Activated naive CD8-positive, alpha-beta T cell treated with anti-CD3 and anti-CD28 coated beads for 36 hours (primary cell): ENCODE measurements at regions not wholly inside any gene's neighbourhood (a gene's known extent, or its start where the extent isn't known, plus 50 kb on each side); places are given as distances from the start of the nearest gene placed in this dataset.

Source experiments
- DNase-seq: peaks from one replicate; pipeline ENCODE4 v3.0.0; 2021
- H3K27ac Mint-ChIP-seq: one replicate; pipeline ENCODE4 v1.8.0; 2022; ENCODE audit warnings: mild to moderate bottlenecking, moderate library complexity, mixed read lengths
- H3K27me3 Mint-ChIP-seq: one replicate; pipeline ENCODE4 v1.8.0; 2022; ENCODE audit warnings: mild to moderate bottlenecking, mixed read lengths
- H3K36me3 Mint-ChIP-seq: one replicate; pipeline ENCODE4 v1.8.0; 2021; ENCODE audit warnings: mild to moderate bottlenecking, mixed read lengths
- H3K4me1 Mint-ChIP-seq: one replicate; pipeline ENCODE4 v1.8.0; 2021; ENCODE audit warnings: mixed read lengths
- H3K4me3 Mint-ChIP-seq: one replicate; pipeline ENCODE4 v1.8.0; 2022; ENCODE audit warnings: mild to moderate bottlenecking, moderate library complexity, mixed read lengths
- H3K9me3 Mint-ChIP-seq: one replicate; pipeline ENCODE4 v1.8.0; 2022; ENCODE audit warnings: mixed read lengths

- peaks cover 1% of the 10 kb centered on the region for H3K9me3 Mint-ChIP-seq
- no peak overlapping the region for H3K4me3 Mint-ChIP-seq
These were observed 436.9 kb upstream of the TGFBR2 start for GRCh38 chr3:30169487-30169886.

DNA sequence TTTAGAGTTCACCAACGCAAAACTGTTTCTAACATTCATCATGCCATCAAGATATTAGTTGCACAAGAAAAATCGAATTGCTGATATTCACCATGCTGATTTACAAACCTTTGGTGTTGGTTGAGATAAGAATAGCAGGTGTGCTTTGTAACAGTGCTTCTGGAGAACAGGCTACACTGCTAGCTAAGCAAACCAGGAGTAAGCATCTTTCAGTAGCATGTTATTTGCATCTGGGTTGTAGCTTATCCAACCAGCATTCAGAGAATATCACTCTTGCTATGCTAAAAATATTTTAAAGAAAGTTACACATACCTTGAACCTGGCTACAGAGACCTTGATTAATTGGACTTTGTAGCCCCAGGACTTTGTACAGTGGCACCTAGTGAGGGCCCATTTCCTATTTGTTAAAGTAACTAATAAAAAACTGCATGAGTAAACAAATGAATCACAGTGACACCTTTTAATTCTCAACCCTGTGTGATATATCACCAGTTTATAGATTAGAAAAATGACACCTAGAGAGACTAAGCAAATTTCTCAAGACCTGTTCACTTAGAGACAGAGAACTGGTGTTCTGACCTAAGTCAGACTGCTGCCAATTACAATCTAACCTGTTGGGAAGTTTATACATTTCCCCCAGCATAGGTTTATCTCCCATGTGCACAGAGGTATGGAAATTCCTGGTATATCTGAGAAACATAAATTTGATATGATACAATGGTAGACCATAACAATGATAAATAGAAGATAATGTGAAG lies 435.5 kb upstream of the TGFBR2 start:
- H3K27ac Mint-ChIP-seq: no peak overlapping the region
- H3K36me3 Mint-ChIP-seq: no peaks in the 10 kb centered on the region
- no peak for DNase-seq
- H3K4me3 Mint-ChIP-seq: no peak overlapping the region
- no peaks in the 10 kb centered on the region for H3K27me3 Mint-ChIP-seq
- no peaks in the 10 kb centered on the region for H3K4me1 Mint-ChIP-seq
- H3K9me3 Mint-ChIP-seq: peaks cover 1% of the 10 kb centered on the region

More at GRCh38 chr3:30169487-30169886, 436.9 kb upstream of the TGFBR2 start:
- no peaks in the 10 kb centered on the region for H3K4me1 Mint-ChIP-seq
- H3K36me3 Mint-ChIP-seq: no peaks in the 10 kb centered on the region
- no peaks in the 10 kb centered on the region for H3K27me3 Mint-ChIP-seq
- no peak for DNase-seq
- no peak overlapping the region for H3K27ac Mint-ChIP-seq

GRCh38 chr3:30174357-30174756 lies 432.0 kb upstream of the TGFBR2 start:
- no peaks in the 10 kb centered on the region for H3K4me1 Mint-ChIP-seq
- no peak overlapping the region for H3K27ac Mint-ChIP-seq
- no peaks in the 10 kb centered on the region for H3K27me3 Mint-ChIP-seq
- no peak for DNase-seq
- H3K36me3 Mint-ChIP-seq: no peaks in the 10 kb centered on the region
- H3K4me3 Mint-ChIP-seq: no peak overlapping the region
- no peaks in the 10 kb centered on the region for H3K9me3 Mint-ChIP-seq

DNA sequence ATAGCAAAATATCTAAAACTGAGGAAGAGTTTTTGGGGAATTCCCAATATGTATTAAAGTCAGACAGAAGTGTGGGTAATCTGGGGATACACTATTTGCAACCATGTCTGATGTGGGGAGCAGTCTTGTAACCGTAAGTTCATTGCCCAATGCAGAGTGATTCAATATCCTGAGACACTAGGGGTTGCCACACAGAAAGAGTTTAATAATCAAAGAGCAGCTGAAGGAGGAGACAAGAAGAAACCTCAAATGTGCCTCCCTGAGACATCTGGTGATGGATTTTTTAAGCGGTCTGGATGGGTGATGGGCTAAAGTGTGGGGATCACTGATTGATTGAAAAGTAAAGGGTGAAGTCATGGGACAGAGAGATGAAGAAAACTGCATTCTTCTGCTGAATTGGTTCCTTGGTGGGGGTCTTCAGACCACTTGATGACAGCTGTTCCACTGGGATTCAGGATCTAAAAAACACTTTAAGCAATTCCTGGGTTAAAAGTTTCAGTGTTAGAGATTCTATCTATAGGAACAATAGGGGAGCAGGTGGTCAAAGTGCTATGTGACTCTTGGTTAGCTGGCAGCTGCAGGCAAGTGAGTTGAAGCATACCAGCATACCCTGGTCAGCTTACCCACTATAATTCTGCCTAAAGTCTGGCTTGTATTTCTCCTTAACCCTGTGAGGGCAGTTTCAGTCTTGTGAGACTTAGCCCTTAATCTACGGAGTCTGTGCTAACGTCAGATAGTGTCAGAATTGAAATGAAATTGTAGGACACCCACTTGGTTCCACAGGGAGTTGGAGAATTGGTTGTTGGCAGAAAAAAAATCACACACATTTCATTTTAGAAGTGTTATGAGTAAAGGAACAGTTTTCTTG lies 425.9 kb upstream of the TGFBR2 start:
- Mint-ChIP-seq H3K4me1 (no peaks in the 10 kb centered on the region), H3K27me3 (no peaks in the 10 kb centered on the region), H3K36me3 (no peaks in the 10 kb centered on the region), H3K9me3 (no peaks in the 10 kb centered on the region), H3K4me3 (no peak overlapping the region), H3K27ac (no peak overlapping the region)
- DNase-seq: no peak

DNA sequence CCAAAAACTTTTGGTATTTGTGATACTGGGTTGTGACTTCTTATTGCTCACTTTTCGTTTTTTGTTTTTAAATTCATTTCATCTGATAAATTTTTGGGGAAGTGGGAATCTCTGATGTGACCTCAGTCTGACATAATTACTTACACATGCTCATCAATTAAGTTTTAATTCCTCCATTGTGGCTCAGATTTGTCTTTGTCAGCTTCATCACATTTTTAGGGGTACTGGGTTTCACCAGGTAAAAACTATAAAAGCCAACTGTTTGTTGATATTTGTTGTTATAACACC lies 425.3 kb upstream of the TGFBR2 start:
- H3K36me3 Mint-ChIP-seq: no peaks in the 10 kb centered on the region
- no peak overlapping the region for H3K27ac Mint-ChIP-seq
- H3K27me3 Mint-ChIP-seq: no peaks in the 10 kb centered on the region
- no peak for DNase-seq
- no peak overlapping the region for H3K4me3 Mint-ChIP-seq
- no peaks in the 10 kb centered on the region for H3K9me3 Mint-ChIP-seq
- H3K4me1 Mint-ChIP-seq: no peaks in the 10 kb centered on the region

DNA sequence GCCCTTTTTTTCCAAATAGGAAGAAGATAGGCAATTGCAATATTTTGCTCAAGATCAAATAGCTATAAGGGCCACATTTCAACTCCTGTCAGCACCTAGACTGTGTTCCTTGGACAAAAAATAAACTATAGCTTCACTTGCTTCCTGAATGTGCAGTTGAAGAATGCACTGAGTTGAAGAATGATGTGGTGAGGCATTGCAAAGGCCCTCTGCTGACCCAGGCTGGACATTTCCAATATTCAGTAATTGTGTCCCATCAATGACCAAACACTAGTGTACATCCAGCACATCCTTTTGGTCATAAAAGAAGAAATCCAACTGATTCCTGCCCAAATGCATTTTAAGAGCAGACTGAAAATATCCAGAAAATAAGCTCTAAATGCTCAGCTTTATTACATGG lies 424.8 kb upstream of the TGFBR2 start:
- H3K4me1 Mint-ChIP-seq: no peaks in the 10 kb centered on the region
- H3K27me3 Mint-ChIP-seq: no peaks in the 10 kb centered on the region

GRCh38 chr3:30183421-30183820 lies 423.0 kb upstream of the TGFBR2 start:
- no peaks in the 10 kb centered on the region for H3K27me3 Mint-ChIP-seq
- no peak overlapping the region for H3K27ac Mint-ChIP-seq
- H3K4me1 Mint-ChIP-seq: no peaks in the 10 kb centered on the region
- H3K9me3 Mint-ChIP-seq: no peaks in the 10 kb centered on the region
- no peak overlapping the region for H3K4me3 Mint-ChIP-seq
- H3K36me3 Mint-ChIP-seq: no peaks in the 10 kb centered on the region
- DNase-seq: no peak

More for the DNA sequence above, 424.8 kb upstream of the TGFBR2 start:
- no peak for DNase-seq
- no peaks in the 10 kb centered on the region for H3K36me3 Mint-ChIP-seq
- H3K27ac Mint-ChIP-seq: no peak overlapping the region
- no peaks in the 10 kb centered on the region for H3K9me3 Mint-ChIP-seq
- no peak overlapping the region for H3K4me3 Mint-ChIP-seq

GRCh38 chr3:30184091-30184810 lies 422.1 kb upstream of the TGFBR2 start:
- Mint-ChIP-seq H3K9me3 (no peaks in the 10 kb centered on the region), H3K36me3 (no peaks in the 10 kb centered on the region), H3K27ac (no peak overlapping the region), H3K4me1 (no peaks in the 10 kb centered on the region), H3K4me3 (no peak overlapping the region), H3K27me3 (no peaks in the 10 kb centered on the region)
- DNase-seq: no peak

DNA sequence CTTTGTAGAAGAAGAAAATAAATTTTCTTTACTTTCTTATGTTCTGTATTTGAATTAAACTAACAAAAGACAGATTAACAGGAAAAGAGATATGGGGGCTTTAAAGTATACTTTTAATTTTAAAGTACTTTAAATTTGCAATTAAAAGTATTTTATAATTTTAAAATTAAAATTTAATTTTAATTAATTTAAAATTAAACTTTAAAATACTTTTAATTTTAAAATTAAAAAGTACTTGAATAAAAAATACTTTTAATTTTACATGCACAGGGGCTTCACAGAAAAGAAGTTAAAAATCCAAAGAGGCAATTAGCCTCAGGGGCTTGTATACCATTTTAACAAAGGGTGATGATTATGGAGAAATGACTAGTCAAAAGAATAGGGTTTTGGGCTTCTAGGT lies 420.5 kb upstream of the TGFBR2 start:
- H3K9me3 Mint-ChIP-seq: no peaks in the 10 kb centered on the region
- H3K4me1 Mint-ChIP-seq: no peaks in the 10 kb centered on the region

GRCh38 chr3:30186741-30187219 lies 419.6 kb upstream of the TGFBR2 start:
- no peak for DNase-seq
- Mint-ChIP-seq H3K27me3 (no peaks in the 10 kb centered on the region), H3K9me3 (no peaks in the 10 kb centered on the region), H3K4me1 (no peaks in the 10 kb centered on the region), H3K36me3 (no peaks in the 10 kb centered on the region), H3K27ac (no peak overlapping the region), H3K4me3 (no peak overlapping the region)

More for the DNA sequence above, 420.5 kb upstream of the TGFBR2 start:
- no peak for DNase-seq
- Mint-ChIP-seq H3K4me3 (no peak overlapping the region), H3K27me3 (no peaks in the 10 kb centered on the region), H3K36me3 (no peaks in the 10 kb centered on the region), H3K27ac (no peak overlapping the region)

DNA sequence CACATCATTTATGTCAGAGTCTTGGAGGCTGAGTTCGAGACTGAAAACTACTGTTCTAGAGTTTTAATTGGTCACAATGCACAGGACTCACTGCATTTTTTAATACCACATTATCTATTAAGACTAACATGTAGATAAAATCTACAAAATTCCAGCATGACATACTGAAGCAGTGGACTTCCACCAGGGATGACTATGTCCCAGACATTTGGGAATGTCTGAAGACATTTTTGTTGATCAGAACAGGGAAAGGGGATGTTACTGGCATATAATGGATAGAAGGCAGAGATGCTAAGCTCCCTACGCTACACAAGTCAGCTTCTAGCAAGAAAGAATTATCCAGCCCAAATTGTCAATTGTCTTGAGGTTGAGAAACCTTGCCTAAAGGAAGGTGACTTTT lies 419.0 kb upstream of the TGFBR2 start:
- Mint-ChIP-seq H3K4me1 (no peaks in the 10 kb centered on the region), H3K4me3 (no peak overlapping the region), H3K27ac (no peak overlapping the region), H3K36me3 (no peaks in the 10 kb centered on the region), H3K9me3 (no peaks in the 10 kb centered on the region), H3K27me3 (no peaks in the 10 kb centered on the region)
- no peak for DNase-seq

DNA sequence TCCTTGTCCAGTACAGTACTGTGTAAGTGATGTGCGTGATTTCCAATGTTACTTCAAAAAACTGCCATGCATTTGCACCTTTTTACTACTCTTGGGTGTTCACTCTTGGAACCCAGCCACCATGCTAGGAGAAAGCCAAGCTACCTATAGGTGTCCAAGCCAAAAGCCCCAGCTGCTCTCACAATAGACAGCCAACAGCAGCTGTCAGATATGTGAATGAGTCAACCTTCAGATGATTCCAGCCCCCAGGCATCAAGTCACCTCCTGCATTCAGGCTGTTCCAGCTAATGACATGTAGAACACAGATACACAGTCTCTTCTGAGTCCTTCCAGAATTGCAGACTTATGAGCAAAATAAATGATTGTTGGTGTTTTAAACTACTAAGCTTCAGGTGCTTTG lies 417.7 kb upstream of the TGFBR2 start:
- H3K4me1 Mint-ChIP-seq: no peaks in the 10 kb centered on the region
- no peak for DNase-seq
- H3K27me3 Mint-ChIP-seq: no peaks in the 10 kb centered on the region
- H3K9me3 Mint-ChIP-seq: no peaks in the 10 kb centered on the region
- no peaks in the 10 kb centered on the region for H3K36me3 Mint-ChIP-seq
- no peak overlapping the region for H3K4me3 Mint-ChIP-seq
- no peak overlapping the region for H3K27ac Mint-ChIP-seq

- Mint-ChIP-seq H3K36me3 (no peaks in the 10 kb centered on the region), H3K4me1 (no peaks in the 10 kb centered on the region), H3K4me3 (no peak overlapping the region), H3K9me3 (no peaks in the 10 kb centered on the region), H3K27ac (no peak overlapping the region), H3K27me3 (peaks cover 4% of the 10 kb centered on the region)
- no peak for DNase-seq
These were observed 416.5 kb upstream of the TGFBR2 start for GRCh38 chr3:30189900-30190299.

DNA sequence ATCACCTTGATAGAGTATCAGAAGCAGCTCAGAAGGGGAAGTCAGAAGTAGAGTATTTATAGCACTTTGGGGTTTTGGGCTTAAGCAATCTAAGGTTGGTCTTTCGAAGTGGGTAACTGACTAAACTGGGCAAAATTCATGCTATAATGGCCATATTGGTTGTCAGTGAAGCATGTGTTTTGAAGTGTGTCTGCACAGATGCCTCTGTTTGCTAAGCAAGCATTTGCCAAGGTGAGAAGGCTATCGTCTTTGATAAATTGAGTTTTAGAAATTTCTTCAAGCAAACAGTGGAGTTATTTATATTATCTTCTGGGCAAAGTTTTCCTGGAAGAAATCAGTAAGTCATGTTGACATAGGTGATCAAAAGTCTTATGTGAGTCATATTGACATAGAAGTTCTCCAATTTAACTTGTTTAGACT lies 412.8 kb upstream of the TGFBR2 start:
- no peaks in the 10 kb centered on the region for H3K9me3 Mint-ChIP-seq
- no peak overlapping the region for H3K27ac Mint-ChIP-seq
- no peak for DNase-seq
- peaks cover 4% of the 10 kb centered on the region for H3K27me3 Mint-ChIP-seq
- peaks cover under 1% of the 10 kb centered on the region for H3K4me1 Mint-ChIP-seq
- H3K4me3 Mint-ChIP-seq: no peak overlapping the region
- H3K36me3 Mint-ChIP-seq: no peaks in the 10 kb centered on the region

- H3K27me3 Mint-ChIP-seq: peaks cover 4% of the 10 kb centered on the region
These were observed 411.0 kb upstream of the TGFBR2 start for GRCh38 chr3:30195352-30195751.

More at GRCh38 chr3:30195352-30195751, 411.0 kb upstream of the TGFBR2 start:
- no peak overlapping the region for H3K27ac Mint-ChIP-seq
- no peak for DNase-seq
- peaks cover 7% of the 10 kb centered on the region for H3K4me1 Mint-ChIP-seq
- H3K36me3 Mint-ChIP-seq: no peaks in the 10 kb centered on the region
- no peak overlapping the region for H3K4me3 Mint-ChIP-seq
- no peaks in the 10 kb centered on the region for H3K9me3 Mint-ChIP-seq
